ACHN (cell line): ENCODE measurements at regions not wholly inside any gene's neighbourhood (a gene's known extent, or its start where the extent isn't known, plus 50 kb on each side); places are given as distances from the start of the nearest gene placed in this dataset.

Experiments used
- DNase-seq: peaks from one replicate; pipeline ENCODE4 v3.0.0-alpha.2; 2015
- in situ Hi-C: cut with HindIII; loops from 2 replicates; pipeline ENCODE4 v1.10.0; 2017; ENCODE audit warnings: low sequenced_read_pairs, low pct_ligation_motif_present, low pct_unique_long_range_greater_than_20kb

GRCh38 chr20:50399917-50400704, 110.1 kb upstream of the PTPN1 start:
- in situ Hi-C loops: no loop called here
- DNase-seq: no peak

GRCh38 chr20:50400705-50401586, 109.2 kb upstream of the PTPN1 start:
- DNase-seq: no peak
- in situ Hi-C loops: no loop called here

DNA sequence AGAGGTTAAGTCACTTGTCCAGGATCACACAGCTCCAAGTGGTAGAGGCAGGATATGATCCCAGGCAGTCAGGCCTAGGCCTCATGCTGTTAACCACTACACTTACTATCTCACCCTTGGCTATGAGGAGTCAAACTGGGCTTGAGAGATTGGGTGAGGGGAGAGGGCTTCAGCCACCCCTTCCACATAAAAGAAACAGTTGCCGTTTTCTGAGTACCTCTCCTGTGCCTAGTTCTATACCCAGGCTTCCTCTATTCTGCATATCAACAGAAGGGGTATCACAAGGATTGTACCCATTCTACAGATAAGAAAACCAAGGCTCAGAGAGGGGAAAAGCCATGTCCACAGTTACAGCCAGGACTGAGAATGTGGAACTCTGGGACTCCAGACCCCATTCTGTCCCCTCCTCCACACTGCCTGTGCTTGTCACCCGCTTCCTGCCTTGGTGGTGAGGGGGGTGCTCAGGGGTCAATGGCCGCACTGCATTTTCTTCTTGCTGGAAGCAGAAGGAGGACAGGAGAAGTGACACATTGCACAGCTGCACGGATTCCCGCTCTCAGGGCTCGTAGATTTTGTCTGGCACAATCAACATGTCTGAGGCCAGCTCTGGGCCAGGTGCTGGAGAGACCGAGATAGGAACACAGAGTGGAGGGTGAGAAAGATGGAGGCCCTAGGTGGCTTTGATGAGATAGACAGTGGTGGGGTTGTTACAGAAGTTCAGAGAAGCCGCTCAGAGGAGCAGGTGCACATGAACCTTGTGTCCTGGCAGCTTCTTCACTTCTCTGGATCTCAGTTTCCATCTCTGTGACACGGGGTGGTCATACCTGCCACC, 108.4 kb upstream of the PTPN1 start:
- DNase-seq: no peak
- in situ Hi-C loops: no loop called here

- no peak for DNase-seq
- in situ Hi-C loops: no loop called here
These were observed 106.4 kb upstream of the PTPN1 start for GRCh38 chr20:50403565-50404418.

DNA sequence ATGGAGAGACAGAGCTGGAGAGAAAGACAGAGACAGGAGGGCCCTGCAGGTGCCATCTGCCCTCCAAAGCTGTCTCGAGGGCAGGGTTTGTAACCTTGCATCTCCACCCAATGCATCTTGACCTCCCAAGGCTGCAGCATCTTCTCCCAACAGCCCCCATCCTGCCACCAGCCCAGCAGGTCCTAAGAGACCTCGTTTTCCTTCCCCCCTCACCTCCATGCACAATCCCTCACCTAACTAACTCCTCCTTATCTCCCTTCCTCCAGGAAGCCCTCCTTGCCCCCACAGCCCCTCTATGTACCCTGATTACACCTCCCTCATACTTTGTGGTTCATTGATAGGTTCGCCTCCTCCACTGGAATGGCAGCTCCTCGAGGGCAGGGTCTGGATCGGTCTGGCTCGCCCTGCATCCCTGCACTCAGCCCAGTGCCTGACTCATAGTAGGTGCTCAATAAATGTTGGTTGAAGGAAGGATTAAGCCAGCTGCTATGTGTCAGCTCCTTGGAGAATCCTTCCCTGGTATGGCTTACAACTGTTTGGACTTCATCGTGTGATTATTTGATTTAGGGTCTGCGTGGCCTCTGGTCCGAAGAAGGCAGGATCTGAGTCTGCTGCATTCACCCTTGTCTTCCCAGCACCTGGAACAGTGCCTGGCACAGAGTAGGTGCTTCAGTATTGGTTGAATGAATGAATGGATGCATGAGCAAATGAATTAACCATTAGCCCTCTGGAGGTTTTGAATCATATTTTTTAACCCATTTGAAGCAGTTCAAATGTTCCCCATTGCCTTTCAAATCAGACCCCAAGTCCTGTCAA, 105.6 kb upstream of the PTPN1 start:
- DNase-seq: no peak
- in situ Hi-C loops: no loop called here

DNA sequence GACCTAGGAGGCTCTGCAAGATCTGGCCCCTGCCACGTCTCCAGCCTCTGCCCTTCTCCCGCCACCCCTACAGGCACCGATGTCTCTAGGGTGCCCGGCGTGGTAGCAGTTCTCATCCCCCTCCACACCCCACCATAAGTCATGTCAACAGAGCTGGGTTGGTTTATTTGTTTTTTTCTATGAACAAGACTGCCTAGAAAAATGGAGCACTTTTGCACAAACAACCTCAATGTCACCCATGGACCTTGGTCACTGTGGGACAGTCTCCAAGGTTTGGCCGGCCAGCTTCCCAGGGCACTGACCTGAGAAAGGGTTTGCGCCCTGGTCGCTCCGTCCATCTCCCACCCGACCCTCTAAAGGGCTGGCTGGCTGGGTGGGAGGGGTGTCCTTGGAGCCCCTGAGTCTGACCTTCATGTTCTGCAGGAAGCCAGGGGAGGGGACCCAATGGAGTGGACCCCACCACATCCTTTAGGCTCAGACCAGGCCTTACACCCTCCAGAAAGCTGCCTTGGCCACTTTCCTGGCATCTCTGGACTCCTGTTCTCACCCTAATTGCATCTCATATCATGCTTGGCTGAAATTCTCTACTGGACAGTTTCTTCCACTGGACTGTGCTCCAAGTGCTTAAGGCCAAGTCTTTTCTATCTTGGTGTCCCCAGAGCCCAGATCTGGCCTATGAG, 104.8 kb upstream of the PTPN1 start:
- in situ Hi-C loops: no loop called here
- DNase-seq: no peak

- no peak for DNase-seq
- in situ Hi-C loops: no loop called here
These were observed 104.1 kb upstream of the PTPN1 start for GRCh38 chr20:50405915-50406609.

GRCh38 chr20:50406610-50407136, 103.5 kb upstream of the PTPN1 start:
- DNase-seq: no peak
- in situ Hi-C loops: no loop called here

- DNase-seq: no peak
- in situ Hi-C loops: no loop called here
These were observed 101.4 kb upstream of the PTPN1 start for GRCh38 chr20:50408526-50409364.

GRCh38 chr20:50409495-50409894, 100.7 kb upstream of the PTPN1 start:
- in situ Hi-C loops: no loop called here
- DNase-seq: no peak

GRCh38 chr20:50410343-50410742, 99.8 kb upstream of the PTPN1 start:
- in situ Hi-C loops: no loop called here
- no peak for DNase-seq

- in situ Hi-C loops: no loop called here
- no peak for DNase-seq
These were observed 98.1 kb upstream of the PTPN1 start for GRCh38 chr20:50412069-50412468.

DNA sequence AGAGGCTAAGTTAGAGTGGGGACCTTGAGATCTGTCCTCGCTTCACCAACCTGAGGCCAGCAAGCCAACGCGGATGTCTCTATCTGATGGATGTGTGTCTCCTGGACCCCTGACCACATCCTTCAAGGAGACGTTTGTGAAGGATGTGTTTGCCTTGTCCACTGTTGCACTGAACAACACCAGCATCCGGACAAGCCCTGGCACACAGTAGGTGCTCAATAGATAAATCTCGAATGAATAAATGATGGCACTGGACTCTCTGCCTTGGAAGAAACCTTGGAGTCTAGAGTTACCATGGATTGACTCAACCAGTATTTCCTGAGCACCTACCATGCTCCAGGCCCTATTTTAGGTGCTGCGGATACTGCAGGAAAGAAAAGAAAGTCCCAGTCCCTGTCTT, 97.7 kb upstream of the PTPN1 start:
- no peak for DNase-seq
- in situ Hi-C loops: no loop called here

DNA sequence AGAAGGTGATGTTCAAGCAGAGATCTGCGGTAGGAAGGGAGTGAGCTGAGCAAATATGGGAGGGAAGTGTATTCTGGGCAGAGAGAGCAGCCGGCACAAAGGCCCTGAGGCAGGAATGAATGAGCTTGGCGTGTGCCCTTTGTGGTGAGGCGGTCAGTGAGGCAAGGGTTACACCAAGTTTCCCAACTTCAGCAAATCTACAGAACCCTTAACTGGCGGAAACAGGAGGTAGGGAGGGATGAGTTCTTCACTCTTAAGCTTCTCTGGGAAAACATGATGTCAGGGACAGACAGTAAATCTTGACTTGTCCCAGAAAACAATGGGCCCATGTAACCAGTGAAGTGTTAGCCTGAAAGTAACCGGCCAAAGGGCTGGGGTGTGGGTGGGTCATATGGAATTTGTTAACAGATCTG, 97.1 kb upstream of the PTPN1 start:
- in situ Hi-C loops: no loop called here
- no peak for DNase-seq

DNA sequence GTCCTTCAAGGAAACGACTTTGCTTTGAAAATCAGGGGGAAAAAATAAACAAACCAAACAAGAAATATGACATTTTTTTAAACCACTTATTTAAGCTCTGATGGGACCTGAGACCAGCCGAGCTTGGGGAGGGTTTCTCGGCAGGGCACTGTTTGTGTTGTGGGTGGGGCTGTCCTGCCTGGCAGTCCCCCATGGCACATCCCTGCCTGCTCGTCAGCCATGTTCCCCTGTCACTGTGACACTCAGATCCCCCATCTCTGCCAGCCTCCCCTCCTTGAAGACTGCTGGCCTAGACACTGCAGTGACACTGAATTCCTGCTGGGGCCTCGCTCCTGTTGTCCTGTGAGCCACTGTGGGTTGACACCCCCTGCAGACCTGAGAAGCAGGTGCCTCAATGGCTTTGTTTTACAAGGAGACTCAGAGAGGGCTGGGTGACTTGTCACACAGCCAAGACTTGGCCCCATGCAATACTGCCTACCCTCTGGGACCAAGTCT, 95.1 kb upstream of the PTPN1 start:
- DNase-seq: no peak
- in situ Hi-C loops: no loop called here
